Hypothalamus (tissue), 51 donors: ENCODE measurements at regions not wholly inside any gene's neighbourhood (a gene's known extent, or its start where the extent isn't known, plus 50 kb on each side); places are given as distances from the start of the nearest gene placed in this dataset.

Experiments
- DNase-seq, 51 donors: peaks; one replicate each; lab custom pipeline; 2025; lab: John Stamatoyannopoulos, UW

- peak in 2 of 51 donors; percentile 13 to 18 for DNase-seq
Observed at GRCh38 chr10:111338805-111339204, 262.0 kb downstream of the ADRA2A start.

GRCh38 chr10:111344804-111345203, 268.0 kb downstream of the ADRA2A start:
- DNase-seq, result no peak

DNA sequence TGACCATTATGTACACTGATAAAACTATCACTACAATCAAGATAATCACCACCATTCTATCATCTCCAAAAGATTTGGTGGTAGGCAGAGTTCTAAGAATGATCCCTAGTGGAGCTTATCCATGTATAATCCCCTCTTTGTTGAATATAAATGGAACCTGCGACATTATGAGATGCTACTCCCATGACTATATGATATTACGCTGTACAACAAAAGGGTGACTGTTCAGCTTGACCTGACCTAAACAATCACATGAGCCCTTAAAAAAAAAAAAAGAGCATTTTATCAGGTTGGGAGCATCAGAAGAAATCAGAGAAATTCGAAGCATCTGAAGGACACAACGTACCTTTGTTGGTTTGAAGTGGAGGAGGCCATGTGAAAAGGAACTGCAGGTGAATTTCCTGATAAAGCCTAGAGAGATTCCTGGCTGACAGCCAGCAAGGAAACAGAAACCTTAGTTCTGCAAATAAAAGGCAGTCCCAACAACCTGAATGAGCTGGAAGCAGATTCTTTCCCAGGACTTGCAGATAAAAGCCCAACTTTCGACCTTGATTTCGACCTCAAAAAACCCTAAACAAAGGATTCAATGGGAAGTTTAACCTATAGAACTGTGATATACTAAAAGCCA, 270.7 kb downstream of the ADRA2A start:
- DNase-seq, result no peak

- no peak for DNase-seq
Observed at GRCh38 chr10:111348076-111348475, 271.2 kb downstream of the ADRA2A start.

DNA sequence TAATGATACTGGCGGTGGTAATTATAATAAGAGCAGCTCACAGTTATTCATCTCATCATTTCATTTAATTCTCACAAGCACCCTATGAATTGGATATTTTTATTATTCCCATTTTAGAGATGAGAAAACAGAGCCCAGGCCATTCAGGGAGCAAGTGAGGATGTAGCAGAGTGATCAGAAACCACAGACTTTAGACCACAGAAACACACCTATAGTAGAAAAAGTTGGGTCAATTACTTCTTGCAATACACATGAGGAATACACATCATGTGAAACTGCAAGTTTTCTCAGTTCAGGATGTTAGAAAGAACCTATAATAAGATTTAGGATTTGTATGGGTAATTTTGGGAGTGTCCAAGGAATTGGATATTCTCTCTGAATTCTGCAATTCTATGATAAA, 278.0 kb downstream of the ADRA2A start:
- DNase-seq, result no peak

DNA sequence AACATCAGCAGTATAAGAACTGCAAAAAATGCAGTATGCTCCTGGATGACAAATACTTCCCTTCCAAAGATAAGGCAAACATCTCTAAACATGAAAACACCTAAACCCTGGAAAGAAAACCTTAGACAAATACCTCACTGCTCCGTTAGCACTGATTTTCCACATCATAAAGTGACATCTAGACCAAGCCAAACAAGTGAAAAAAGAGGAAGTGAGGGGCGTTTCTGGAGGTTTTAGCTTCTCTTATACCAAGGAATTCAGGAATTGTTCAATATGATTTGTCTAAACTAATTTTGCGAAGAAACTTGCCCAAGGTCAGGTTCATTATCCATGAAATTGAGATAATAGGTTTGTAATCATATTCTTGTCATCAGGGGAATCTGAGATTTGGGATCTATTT, 279.7 kb downstream of the ADRA2A start:
- no peak for DNase-seq

DNA sequence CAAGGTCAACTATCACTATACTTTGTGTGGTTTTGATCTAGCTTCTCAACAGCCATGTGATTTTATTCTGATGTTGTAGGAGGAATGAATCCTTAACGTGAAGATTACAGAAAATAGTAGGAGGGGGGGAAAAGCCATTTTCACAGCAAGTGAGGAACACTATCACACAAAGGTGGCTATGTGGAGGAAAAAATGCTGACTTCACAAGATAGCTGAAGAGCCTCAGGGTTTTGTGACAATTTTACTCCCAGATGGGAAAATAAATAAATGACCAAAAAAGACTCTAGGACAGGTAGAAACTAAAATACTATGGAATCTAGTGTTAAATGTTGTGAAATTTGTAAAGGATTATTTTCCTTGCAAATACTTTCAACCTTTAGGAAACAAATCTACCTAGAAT, 281.0 kb downstream of the ADRA2A start:
- no peak for DNase-seq

DNA sequence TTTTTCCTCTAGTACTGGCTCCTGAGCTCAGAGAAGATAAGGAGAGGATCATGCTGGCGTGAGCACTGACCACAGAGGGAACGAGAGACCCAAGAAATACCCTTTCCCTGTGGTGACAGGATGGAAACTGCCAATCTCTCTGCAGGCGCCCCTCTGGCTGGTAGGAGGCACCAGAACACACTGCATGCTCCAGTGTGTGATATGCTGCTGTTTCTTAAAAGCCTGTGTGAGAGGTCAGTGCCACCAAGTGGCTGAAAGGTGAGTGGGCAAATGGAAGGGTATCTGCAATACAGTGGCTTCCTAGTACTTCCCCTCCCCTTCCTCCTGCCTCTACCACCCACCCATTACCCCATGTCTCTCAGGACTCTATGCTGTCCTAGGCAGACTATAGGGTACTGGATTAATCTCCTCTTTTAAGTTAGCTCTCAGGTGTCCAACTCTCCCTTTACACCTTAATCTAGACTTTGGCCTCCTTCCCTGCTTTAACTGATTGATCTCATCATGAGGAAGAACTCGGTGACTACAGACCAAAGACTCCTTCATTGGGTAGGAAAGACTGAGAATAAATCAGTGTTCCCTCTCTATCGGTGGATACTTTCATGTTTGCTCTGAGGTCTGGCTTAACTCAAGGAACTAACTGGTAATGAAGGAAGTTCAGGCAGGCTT, 283.6 kb downstream of the ADRA2A start:
- peak in 7 of 51 donors; percentile 1 to 33 (median 6) for DNase-seq

DNA sequence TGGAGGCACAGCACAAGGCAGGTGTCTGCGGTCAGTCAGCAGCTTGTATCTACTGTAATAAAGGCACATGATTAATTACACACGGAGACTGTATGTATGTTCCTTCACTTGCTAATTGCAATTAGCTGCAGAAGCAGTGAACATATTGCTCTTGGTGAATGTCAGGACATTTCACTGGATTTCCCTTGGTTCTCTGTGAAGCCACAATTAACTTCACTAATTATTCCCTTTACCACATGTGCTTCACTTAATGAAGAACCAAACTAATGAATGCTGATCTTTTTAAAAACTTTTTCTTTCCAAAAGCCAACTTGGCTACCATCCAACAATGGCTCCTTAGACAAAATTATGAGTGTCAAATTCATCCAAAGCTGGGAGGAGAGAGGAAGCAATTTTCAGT, 290.7 kb downstream of the ADRA2A start:
- no peak for DNase-seq

DNA sequence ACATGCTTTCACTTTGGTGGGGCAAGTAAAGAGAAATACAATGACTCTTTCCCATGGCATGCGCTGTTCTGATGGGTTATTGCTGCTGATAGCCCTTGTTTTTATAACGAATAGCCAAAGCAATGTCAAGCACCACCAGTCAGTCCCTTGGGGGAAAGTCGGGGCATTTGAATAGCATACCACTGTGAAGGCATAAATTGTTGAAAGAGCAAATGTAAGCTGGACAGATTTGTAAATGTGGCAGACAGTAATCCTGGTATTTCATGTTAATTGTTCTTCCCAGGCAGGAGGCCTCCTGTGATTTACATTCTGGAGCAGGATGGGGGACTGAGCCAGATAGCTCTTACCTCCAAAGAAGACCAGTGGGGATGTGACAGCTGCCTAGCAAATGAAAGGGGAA, 293.3 kb downstream of the ADRA2A start:
- no peak for DNase-seq

- no peak for DNase-seq
Observed at GRCh38 chr10:111373696-111374095, 296.9 kb downstream of the ADRA2A start.

GRCh38 chr10:111379534-111380187, 302.8 kb downstream of the ADRA2A start:
- peak in 5 of 51 donors; percentile 2 to 63 (median 3) for DNase-seq

DNA sequence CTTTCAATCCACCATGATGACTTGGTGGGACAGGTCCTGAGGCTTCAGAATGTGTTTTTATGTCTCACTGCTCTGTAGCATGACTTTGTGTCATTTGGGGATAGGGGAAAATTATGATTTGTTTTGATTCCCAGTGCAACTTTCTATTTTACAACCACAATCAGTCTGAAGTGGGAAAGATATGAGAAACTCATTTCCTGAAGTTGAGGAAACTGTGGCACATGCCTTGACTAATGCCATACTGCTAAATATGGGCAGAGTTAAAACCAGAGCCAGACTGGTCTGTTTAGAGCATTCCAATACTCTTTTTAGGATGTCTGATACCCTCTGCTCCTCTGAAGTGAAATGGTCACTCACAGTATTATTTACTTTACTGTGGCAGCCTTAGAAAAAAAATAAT, 307.7 kb downstream of the ADRA2A start:
- no peak for DNase-seq

DNA sequence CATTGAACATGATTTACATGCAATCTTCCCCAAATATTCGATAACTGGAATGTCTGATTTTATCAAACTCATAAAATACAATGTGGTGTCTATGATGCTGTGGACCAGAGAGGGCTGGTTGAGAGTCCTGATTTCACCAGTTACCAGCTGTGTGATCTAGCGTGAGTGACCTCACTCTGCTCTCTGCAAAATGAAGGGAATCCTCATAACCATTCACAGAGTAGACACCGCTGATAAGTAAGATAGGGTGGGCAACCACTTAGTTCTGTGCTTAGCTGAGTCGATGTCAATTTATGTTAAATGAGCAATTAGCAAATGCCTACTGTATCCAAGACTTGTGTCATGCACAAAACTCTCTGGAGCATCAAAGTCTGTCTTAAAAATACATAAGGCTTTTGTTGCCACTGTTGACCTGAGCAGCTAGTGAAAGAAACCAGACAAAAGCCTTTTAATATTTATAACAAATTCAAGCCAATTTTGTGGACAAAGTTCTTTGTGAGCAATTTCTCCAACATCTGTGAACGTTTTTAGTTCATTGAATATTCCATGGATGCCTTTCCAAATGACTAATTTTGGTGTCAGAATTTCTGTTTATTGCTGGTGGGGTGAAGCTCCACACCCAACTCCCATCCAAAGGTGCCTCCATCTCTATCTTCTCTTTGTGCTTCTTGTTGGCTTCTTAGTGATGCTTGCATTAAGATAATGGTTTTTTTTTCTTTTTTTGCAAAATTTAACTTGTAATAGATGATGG, 314.2 kb downstream of the ADRA2A start:
- no peak for DNase-seq

DNA sequence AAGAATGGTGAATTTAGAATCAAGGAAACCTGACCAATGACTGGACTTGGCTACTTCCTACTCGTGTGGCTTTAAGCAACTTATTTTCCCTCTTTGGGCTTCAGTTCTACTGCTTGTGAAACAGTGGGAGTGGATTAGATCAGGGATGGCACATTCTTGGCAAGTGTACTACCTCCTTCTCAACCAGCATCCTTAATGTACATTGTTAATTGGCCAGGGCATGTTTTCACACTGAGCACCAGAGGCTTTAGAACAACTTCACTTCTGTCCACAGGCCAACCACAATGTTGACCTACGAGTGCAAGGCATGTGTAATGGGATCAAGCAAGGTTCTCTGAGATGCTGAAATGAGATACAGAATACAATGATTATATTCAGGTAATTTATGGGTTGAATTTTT, 315.3 kb downstream of the ADRA2A start:
- no peak for DNase-seq

- DNase-seq, result no peak
Observed at GRCh38 chr10:111392910-111393309, 316.1 kb downstream of the ADRA2A start.

- no peak for DNase-seq
Observed at GRCh38 chr10:111410740-111411139, 333.9 kb downstream of the ADRA2A start.

GRCh38 chr10:111425459-111425858, 348.6 kb downstream of the ADRA2A start:
- no peak for DNase-seq

DNA sequence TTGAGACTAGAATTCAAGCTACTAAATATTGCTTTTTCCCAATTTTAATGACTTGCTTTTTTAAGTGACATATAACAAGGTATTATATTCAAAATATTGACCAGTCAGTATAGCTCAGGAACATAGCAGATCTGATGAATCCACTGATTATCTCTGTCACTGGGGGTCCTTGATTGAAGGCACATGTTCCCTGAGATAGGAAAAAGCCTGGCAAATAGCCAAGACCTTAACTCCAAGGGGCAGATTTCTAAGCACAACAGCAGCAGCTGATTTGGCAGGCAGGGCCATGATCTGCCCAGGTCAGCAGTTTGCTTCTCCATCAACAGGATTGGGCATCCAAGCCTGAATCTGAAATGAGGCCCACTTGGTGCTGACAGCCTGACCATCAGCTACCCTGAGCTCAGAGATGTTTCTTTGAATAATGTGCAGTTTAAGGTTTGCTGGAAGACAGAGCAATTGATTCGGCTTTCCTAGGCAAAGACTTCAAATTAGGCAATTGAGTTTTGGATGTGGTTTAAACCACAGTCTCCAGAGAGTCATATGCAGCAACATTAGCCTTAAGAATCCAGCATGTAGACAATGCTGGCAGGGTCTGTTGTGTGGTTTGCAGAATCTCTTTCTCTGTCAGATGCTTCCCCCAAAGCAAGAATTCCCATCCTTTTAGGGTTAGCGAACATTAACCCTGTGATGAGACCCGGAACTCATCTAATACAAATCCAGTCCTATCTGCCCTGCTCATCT, 352.6 kb downstream of the ADRA2A start:
- DNase-seq, result no peak

- no peak for DNase-seq
Observed at GRCh38 chr10:111430070-111430469, 353.2 kb downstream of the ADRA2A start.

- no peak for DNase-seq
Observed at GRCh38 chr10:111432588-111432987, 355.8 kb downstream of the ADRA2A start.
